H1 (cell line): ENCODE measurements at regions not wholly inside any gene's neighbourhood (a gene's known extent, or its start where the extent isn't known, plus 50 kb on each side); places are given as distances from the start of the nearest gene placed in this dataset.

ENCODE experiments used
- ASH2L ChIP-seq: fragments of 200-600, 300-600 bp; sonication (generic); IDR thresholded peaks from one replicate; pipeline ENCODE4 v1.7.1; 2017; ENCODE audit warnings: low read length
- EZH2 ChIP-seq: fragments of 200-600 bp; sonication (generic); IDR thresholded peaks from 2 replicates; pipeline ENCODE4 v1.7.1; 2012; ENCODE audit warnings: low read depth, mild to moderate bottlenecking, moderate library complexity, low read length, inconsistent platforms; ENCODE audit not compliant: severe bottlenecking
- KDM4A ChIP-seq: IDR thresholded peaks from one replicate; pipeline ENCODE4 v1.7.1; 2012; ENCODE audit warnings: low read depth, mild to moderate bottlenecking, moderate library complexity, low read length, inconsistent platforms; ENCODE audit not compliant: severe bottlenecking
- KDM5A ChIP-seq: fragments of 200-600 bp; IDR thresholded peaks from 2 replicates; pipeline ENCODE4 v1.7.1; 2012; ENCODE audit warnings: mild to moderate bottlenecking, low read length, inconsistent platforms, mixed read lengths
- POLR2A ChIP-seq, 2 experiments: IDR thresholded peaks; 1 replicate in 1 of 2; 2 replicates in 1 of 2; pipeline ENCODE4 v1.6.1; 2011; ENCODE audit warnings: low read depth in 2 of 2, low read length in 2 of 2, mild to moderate bottlenecking in 2 of 2; ENCODE audit errors: control extremely low read depth in 1 of 2
- TAF1 ChIP-seq: IDR thresholded peaks from 2 replicates; pipeline ENCODE4 v1.6.1; 2011; ENCODE audit warnings: mild to moderate bottlenecking, low read depth, low read length
- TCF12 ChIP-seq: IDR thresholded peaks from 2 replicates; pipeline ENCODE4 v1.6.1; 2011; ENCODE audit warnings: low read depth, mild to moderate bottlenecking, low read length

DNA sequence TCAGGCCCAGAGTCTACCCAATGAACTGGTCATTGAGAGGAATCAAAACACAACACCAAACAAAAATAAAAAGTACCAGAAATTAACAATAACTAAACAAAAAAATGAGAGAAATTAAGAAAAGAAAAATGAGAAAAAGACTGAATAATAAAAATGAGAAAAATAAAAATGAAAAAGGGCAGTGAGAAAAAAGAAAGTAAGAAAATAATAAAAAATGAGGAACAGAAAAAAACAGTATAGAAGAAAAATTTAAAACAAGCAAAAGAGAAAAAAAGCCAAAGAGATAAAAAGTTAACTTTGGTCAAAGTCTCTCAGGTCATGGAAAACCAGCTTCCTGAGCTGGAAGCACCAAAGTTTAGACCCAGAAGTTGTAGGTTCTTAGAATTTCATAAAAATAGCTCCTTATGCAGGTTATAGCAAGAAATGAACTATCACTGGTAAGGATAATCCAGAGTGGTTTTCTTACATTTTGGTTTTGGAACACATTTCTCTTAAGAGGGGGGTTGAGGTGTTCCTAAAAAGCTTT, 51.0 kb upstream of the WDR17 start (continued):
- TF ChIP-seq ASH2L (no peak), TCF12 (no peak), KDM5A (no peak), TAF1 (no peak), EZH2 (no peak), KDM4A (no peak), POLR2A (IDR thresholded peaks at IDR 0.05; ENCODE audit: control extremely low read depth in 1 of 2, low read depth in 2 of 2, low read length in 2 of 2) (no peak)
- TF ChIP-seq, all 59 proteins: peak for 0
